Bronchial epithelial cell (primary cell): ENCODE measurements at regions not wholly inside any gene's neighbourhood (a gene's known extent, or its start where the extent isn't known, plus 50 kb on each side); places are given as distances from the start of the nearest gene placed in this dataset.
A peak's percentile ranks its signal among the peaks of the same experiment; 100 is the strongest.

ENCODE experiments used
- DNase-seq: peaks from one replicate; pipeline ENCODE4 v3.0.0-alpha.2; 2010; ENCODE audit warnings: low read depth
- FAIRE-seq: peaks from 2 replicates; lab custom pipeline; 2011; peaks lifted over from hg19 to GRCh38; lab: Jason Lieb, UNC
- H3K27me3 ChIP-seq: 2 replicates; pipeline ENCODE4 v1.5.1; 2011; ENCODE audit warnings: low read length; ENCODE audit not compliant: control insufficient read depth, insufficient read depth
- H3K36me3 ChIP-seq: 2 replicates; pipeline ENCODE4 v1.5.1; 2011; ENCODE audit warnings: low read length; ENCODE audit not compliant: control insufficient read depth, insufficient read depth
- H3K4me3 ChIP-seq: 2 replicates; pipeline ENCODE4 v1.5.1; 2011; ENCODE audit warnings: mild to moderate bottlenecking, low read depth, low read length, control low read depth
- TF ChIP-seq, protein P1 (sequence below): IDR thresholded peaks from 2 replicates; pipeline ENCODE4 v1.5.1; 2011; ENCODE audit warnings: mild to moderate bottlenecking, moderate library complexity, low read length, control low read depth, inconsistent platforms; ENCODE audit not compliant: insufficient read depth, severe bottlenecking

DNA sequence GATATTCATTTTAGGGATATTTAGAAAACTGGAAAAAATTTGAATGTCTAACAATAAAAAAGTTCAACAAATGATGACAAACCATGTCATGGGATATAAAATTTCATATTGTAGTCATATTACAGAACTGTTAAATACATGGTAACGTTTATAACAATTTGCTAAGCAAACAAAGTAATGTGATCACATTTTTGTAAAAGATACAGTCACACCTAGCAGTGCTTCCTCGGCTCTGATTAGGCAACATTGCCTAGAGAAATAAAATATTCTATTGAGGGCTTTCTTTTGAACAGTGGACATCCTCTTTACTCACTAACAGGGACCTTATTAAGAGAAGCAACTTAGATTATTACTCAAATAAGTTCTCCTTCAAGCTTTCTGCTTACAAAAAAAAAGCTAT is 605.5 kb downstream of the GATA3 start:
- DNase-seq: peak; percentile 35
- FAIRE-seq: no peak
- Histone ChIP-seq H3K27me3 (no peaks in the 10 kb centered on the region), H3K36me3 (no peaks in the 10 kb centered on the region), H3K4me3 (no peak overlapping the region)
- TF ChIP-seq, protein P1, sequence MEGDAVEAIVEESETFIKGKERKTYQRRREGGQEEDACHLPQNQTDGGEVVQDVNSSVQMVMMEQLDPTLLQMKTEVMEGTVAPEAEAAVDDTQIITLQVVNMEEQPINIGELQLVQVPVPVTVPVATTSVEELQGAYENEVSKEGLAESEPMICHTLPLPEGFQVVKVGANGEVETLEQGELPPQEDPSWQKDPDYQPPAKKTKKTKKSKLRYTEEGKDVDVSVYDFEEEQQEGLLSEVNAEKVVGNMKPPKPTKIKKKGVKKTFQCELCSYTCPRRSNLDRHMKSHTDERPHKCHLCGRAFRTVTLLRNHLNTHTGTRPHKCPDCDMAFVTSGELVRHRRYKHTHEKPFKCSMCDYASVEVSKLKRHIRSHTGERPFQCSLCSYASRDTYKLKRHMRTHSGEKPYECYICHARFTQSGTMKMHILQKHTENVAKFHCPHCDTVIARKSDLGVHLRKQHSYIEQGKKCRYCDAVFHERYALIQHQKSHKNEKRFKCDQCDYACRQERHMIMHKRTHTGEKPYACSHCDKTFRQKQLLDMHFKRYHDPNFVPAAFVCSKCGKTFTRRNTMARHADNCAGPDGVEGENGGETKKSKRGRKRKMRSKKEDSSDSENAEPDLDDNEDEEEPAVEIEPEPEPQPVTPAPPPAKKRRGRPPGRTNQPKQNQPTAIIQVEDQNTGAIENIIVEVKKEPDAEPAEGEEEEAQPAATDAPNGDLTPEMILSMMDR: no peak

DNA sequence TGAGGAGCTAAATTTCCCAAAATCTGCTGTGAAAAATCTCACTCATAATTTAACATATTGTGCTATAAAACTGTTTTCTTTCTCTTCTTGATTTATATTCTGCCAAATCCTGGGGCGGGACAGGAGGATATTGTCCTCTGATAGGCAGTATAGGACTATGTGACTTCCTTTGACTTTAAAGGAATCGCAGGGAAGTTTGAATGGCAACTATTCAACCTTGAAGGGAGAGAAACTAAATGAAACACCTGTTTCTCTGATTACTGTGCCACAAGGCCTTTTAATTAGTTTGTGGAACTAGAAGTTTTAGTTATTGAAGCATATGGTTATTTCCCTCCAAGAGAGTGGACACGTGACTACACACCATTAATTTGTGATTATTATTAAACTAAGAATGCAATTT is 607.4 kb downstream of the GATA3 start:
- H3K27me3 ChIP-seq: no peaks in the 10 kb centered on the region
- no peak overlapping the region for H3K4me3 ChIP-seq
- TF ChIP-seq, protein P1: no peak
- no peaks in the 10 kb centered on the region for H3K36me3 ChIP-seq
- FAIRE-seq (no peak), DNase-seq (no peak)

DNA sequence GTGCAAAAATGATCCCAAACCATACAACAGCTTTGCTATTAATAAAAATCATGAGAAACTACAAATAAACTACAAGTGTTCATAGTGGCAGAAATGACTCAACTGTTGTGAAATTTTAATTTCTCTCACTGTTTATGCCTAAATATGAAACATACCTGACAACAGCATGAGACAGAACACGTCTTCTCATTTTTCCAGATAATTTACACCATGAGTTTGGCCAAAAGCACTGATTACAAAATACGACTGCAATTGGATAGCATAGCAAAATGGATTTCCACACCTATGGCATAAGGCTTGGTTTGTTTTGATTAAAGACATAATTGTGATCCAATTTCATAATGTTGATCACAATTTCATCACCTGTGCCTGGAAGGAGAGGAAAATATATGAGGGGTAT is 608.6 kb downstream of the GATA3 start:
- TF ChIP-seq, protein P1: no peak
- Histone ChIP-seq H3K36me3 (no peaks in the 10 kb centered on the region), H3K4me3 (no peak overlapping the region), H3K27me3 (no peaks in the 10 kb centered on the region)
- FAIRE-seq (no peak), DNase-seq (peak; percentile 62)

DNA sequence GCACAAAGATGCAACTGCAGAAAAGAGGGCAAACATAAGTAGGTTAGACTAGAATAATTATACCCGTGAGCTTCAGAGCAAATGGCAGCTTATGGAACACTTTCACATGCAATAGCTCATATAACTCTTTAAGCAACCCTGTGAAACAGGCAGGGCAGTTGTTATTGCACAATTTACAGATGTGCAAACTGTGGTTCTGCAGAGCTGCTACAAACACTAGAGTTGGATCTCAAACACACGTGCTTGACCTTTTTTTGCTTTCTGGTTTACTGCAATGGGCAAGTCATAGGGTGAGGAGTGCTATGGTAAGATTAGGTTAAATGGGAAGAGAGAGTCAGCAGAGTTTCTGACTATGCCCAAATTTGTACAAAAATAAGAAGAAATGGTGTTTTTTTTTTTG is 610.8 kb downstream of the GATA3 start:
- H3K27me3 ChIP-seq: no peaks in the 10 kb centered on the region
- TF ChIP-seq, protein P1: no peak
- FAIRE-seq: no peak
- DNase-seq: no peak
- H3K36me3 ChIP-seq: no peaks in the 10 kb centered on the region
- H3K4me3 ChIP-seq: no peak overlapping the region

DNA sequence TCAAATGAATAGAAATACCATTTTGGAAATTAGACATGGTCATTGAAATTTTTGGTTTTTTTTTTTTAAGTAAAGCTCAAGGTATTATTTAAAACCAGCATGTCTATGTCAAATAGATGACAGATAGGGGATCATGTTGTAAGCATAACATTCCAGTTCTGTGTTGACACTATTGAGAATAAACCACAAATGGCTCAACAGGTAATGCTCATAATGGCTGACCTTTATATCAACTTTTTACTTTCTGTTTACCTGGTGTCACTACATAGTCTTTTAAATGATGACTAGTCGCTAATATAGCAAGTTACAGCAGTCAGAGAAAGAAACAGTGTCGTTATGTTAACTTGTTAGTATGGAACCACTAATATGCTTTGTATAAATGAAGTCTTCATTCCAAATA is 616.0 kb downstream of the GATA3 start:
- FAIRE-seq (no peak), DNase-seq (peak; percentile 54)
- TF ChIP-seq, protein P1: no peak
- H3K27me3 ChIP-seq: no peaks in the 10 kb centered on the region
- no peaks in the 10 kb centered on the region for H3K36me3 ChIP-seq
- no peak overlapping the region for H3K4me3 ChIP-seq

DNA sequence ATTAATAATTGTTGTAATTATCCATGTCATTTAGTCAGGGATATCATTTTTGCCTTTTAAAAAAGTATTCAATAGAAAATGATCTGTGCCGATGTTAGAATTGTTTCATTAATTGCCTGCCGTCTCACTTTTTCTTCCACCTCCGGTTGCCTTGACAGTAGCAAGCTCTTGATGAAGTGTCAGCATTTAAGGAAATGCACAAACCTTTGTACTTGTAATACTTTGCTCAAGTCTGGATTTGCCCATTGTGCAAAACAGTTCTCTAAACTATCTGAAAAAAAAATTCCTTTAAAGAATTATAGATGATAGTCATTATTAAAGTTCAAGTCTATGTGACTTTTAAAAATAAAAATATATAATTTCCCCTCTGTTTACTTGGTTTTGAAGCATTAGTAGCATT is 619.7 kb downstream of the GATA3 start:
- DNase-seq: peak; percentile 68
- H3K27me3 ChIP-seq: no peaks in the 10 kb centered on the region
- no peak for FAIRE-seq
- H3K36me3 ChIP-seq: no peaks in the 10 kb centered on the region
- TF ChIP-seq, protein P1: no peak
- no peak overlapping the region for H3K4me3 ChIP-seq
